ENCODE measurements at regions not wholly inside any gene's neighbourhood (a gene's known extent, or its start where the extent isn't known, plus 50 kb on each side); places are given as distances from the start of the nearest gene placed in this dataset.

DNA sequence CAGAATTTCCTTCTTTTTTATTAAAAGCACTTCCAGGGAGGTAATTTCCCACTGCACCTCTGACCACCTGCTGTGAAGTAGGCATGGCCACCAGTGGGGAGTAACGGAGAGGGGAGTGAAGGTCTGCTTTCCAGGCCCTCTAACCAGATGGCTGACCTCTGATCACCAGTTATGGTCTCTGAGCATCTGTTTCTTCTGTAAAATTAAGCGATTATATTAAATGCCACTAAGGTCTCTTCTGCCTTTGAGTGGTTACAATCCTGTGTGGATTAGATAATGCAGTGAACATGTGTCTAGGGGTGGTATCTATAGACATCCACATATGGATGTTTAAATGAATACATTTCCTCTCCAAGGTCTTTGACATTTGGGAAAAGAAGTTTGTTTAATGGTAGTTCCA, 199.6 kb downstream of the HERPUD2 start:
- H3K9me3 ChIP-seq, result no peaks in the 10 kb centered on the region
- 42 to 66% (median 53%) methylated on average over 2 of the region's 2 CpGs for WGBS, 3 donors
- DNase-seq, result no peak
- no peak overlapping the region for H3K4me3 ChIP-seq
- TF ChIP-seq POLR2A (IDR thresholded peaks at IDR 0.05), result no peak
- no peak for TF ChIP-seq CTCF (IDR thresholded peaks at IDR 0.05)
- no peak for TF ChIP-seq EP300 (IDR thresholded peaks at IDR 0.05)
- intact Hi-C loops (cut with DNase I), result no loop called here
- H3K27ac ChIP-seq, result no peak overlapping the region
- H3K27me3 ChIP-seq, result no peaks in the 10 kb centered on the region
- no peaks in the 10 kb centered on the region for H3K36me3 ChIP-seq
- H3K4me1 ChIP-seq (ENCODE audit: insufficient read depth), result no peaks in the 10 kb centered on the region

DNA sequence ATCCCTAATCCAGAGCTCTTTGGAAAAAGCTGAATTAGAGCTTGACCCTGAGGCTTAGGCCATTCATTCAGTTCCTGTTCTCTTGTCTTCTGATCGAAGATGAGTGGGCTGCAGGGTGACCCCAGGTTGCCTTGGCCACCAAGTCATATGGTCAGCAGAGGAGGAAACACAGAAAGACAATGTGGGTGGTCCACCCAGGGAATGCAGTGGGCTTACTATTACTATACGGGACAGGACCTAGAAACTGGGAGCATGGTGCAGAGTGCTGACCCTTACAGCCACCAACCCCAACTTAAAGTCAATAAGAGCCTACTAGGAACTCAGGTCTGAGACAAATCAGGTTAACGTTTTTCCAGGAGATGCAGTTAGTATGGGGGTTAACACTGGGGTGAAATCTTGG, 200.5 kb downstream of the HERPUD2 start:
- no peaks in the 10 kb centered on the region for H3K36me3 ChIP-seq
- H3K4me3 ChIP-seq, result no peak overlapping the region
- no peaks in the 10 kb centered on the region for H3K27me3 ChIP-seq
- H3K9me3 ChIP-seq, result no peaks in the 10 kb centered on the region
- no peak overlapping the region for H3K27ac ChIP-seq
- H3K4me1 ChIP-seq (ENCODE audit: insufficient read depth), result no peaks in the 10 kb centered on the region
- WGBS, 3 donors, result 55 to 58% (median 57%) methylated on average over 3 of the region's 3 CpGs
- no peak for DNase-seq
- intact Hi-C loops (cut with DNase I), result no loop called here
- TF ChIP-seq POLR2A (IDR thresholded peaks at IDR 0.05) (no peak), CTCF (IDR thresholded peaks at IDR 0.05) (no peak), EP300 (IDR thresholded peaks at IDR 0.05) (no peak)

GRCh38 chr7:35492451-35493175, 202.3 kb downstream of the HERPUD2 start:
- DNase-seq, result no peak
- H3K9me3 ChIP-seq, result no peaks in the 10 kb centered on the region
- no peaks in the 10 kb centered on the region for H3K27me3 ChIP-seq
- TF ChIP-seq EP300 (IDR thresholded peaks at IDR 0.05) (no peak), CTCF (IDR thresholded peaks at IDR 0.05) (no peak), POLR2A (IDR thresholded peaks at IDR 0.05) (no peak)
- intact Hi-C loops (cut with DNase I), result no loop called here
- no peaks in the 10 kb centered on the region for H3K36me3 ChIP-seq
- H3K4me3 ChIP-seq, result no peak overlapping the region
- WGBS, 3 donors, result 62 to 64% (median 62%) methylated on average over 19 of the region's 19 CpGs
- no peak overlapping the region for H3K27ac ChIP-seq
- no peaks in the 10 kb centered on the region for H3K4me1 ChIP-seq (ENCODE audit: insufficient read depth)

DNA sequence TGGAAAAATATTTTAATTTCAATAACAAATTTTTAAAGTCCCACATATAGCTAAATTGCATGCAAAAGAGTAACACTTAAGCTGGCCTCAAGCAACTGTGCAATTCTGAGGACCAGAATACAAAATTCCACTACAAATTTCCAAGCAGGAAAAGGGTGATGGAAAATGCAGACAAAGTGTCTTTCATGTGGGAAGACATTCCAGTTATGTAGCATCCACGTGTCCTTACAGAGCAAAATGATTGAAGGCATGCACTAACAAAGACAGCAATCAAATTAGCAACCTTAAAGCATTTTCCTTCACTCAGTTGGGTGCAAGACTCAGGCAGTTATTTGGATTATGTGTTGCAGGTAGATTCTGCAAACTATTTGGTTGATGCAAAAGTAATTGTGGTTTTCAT, 203.7 kb downstream of the HERPUD2 start:
- Histone ChIP-seq H3K4me1 (ENCODE audit: insufficient read depth) (no peaks in the 10 kb centered on the region), H3K27me3 (no peaks in the 10 kb centered on the region), H3K9me3 (no peaks in the 10 kb centered on the region), H3K27ac (no peak overlapping the region), H3K36me3 (no peaks in the 10 kb centered on the region), H3K4me3 (no peak overlapping the region)
- no peak for TF ChIP-seq EP300 (IDR thresholded peaks at IDR 0.05)
- no peak for TF ChIP-seq POLR2A (IDR thresholded peaks at IDR 0.05)
- no peak for TF ChIP-seq CTCF (IDR thresholded peaks at IDR 0.05)
- no peak for DNase-seq
- WGBS, 3 donors, result 60 to 70% (median 67%) methylated on average over 1 of the region's 1 CpG
- intact Hi-C loops (cut with DNase I), result no loop called here
